ENCODE measurements at regions not wholly inside any gene's neighbourhood (a gene's known extent, or its start where the extent isn't known, plus 50 kb on each side); places are given as distances from the start of the nearest gene placed in this dataset.

- WGBS, 2 donors: 60 to 66% methylated on average over 1 of the region's 1 CpG
- H3K27ac ChIP-seq: no peak overlapping the region
- H3K4me3 ChIP-seq: no peak overlapping the region
- no peaks in the 10 kb centered on the region for H3K4me1 ChIP-seq
- DNase-seq (ENCODE audit: low spot score in 2 of 2): no peak
- peaks cover 0 to 11% (median 2%) of the 10 kb centered on the region in 4 donors for H3K9me3 ChIP-seq
- H3K27me3 ChIP-seq: no peaks in the 10 kb centered on the region
- TF ChIP-seq EP300 (IDR thresholded peaks at IDR 0.05) (no peak), CTCF (IDR thresholded peaks at IDR 0.05) (no peak), POLR2A (IDR thresholded peaks at IDR 0.05) (no peak)
- H3K36me3 ChIP-seq: no peaks in the 10 kb centered on the region
Observed at GRCh38 chr3:152695840-152696239, 139.1 kb upstream of the P2RY1 start.

GRCh38 chr3:152696962-152697361 is 138.0 kb upstream of the P2RY1 start:
- H3K4me3 ChIP-seq: no peak overlapping the region
- TF ChIP-seq EP300 (IDR thresholded peaks at IDR 0.05) (no peak), CTCF (IDR thresholded peaks at IDR 0.05) (no peak), POLR2A (IDR thresholded peaks at IDR 0.05) (no peak)
- H3K36me3 ChIP-seq: no peaks in the 10 kb centered on the region
- no peaks in the 10 kb centered on the region for H3K27me3 ChIP-seq
- H3K27ac ChIP-seq: no peak overlapping the region
- no peak for DNase-seq (ENCODE audit: low spot score in 2 of 2)
- no peaks in the 10 kb centered on the region for H3K4me1 ChIP-seq
- H3K9me3 ChIP-seq: peaks cover 0 to 5% (median 2%) of the 10 kb centered on the region in 4 donors

GRCh38 chr3:152703245-152703890 is 131.6 kb upstream of the P2RY1 start:
- H3K36me3 ChIP-seq: no peaks in the 10 kb centered on the region
- 64 to 74% methylated on average over 3 of the region's 3 CpGs for WGBS, 2 donors
- H3K27ac ChIP-seq: no peak overlapping the region
- H3K4me1 ChIP-seq: no peaks in the 10 kb centered on the region
- no peak for DNase-seq (ENCODE audit: low spot score in 2 of 2)
- no peaks in the 10 kb centered on the region for H3K9me3 ChIP-seq
- H3K27me3 ChIP-seq: no peaks in the 10 kb centered on the region
- H3K4me3 ChIP-seq: no peak overlapping the region
- TF ChIP-seq CTCF (IDR thresholded peaks at IDR 0.05): no peak
- TF ChIP-seq POLR2A (IDR thresholded peaks at IDR 0.05): no peak
- TF ChIP-seq EP300 (IDR thresholded peaks at IDR 0.05): no peak

GRCh38 chr3:152706991-152707713 is 127.8 kb upstream of the P2RY1 start:
- Histone ChIP-seq H3K27me3 (no peaks in the 10 kb centered on the region), H3K4me1 (no peaks in the 10 kb centered on the region), H3K9me3 (no peaks in the 10 kb centered on the region), H3K27ac (no peak overlapping the region), H3K36me3 (no peaks in the 10 kb centered on the region), H3K4me3 (no peak overlapping the region)
- TF ChIP-seq EP300 (IDR thresholded peaks at IDR 0.05): no peak
- TF ChIP-seq POLR2A (IDR thresholded peaks at IDR 0.05): no peak
- WGBS, 2 donors: 71 to 82% methylated on average over 4 of the region's 4 CpGs
- DNase-seq (ENCODE audit: low spot score in 2 of 2): no peak

GRCh38 chr3:152709659-152710058 is 125.3 kb upstream of the P2RY1 start:
- H3K9me3 ChIP-seq: no peaks in the 10 kb centered on the region
- no peak overlapping the region for H3K4me3 ChIP-seq
- H3K27me3 ChIP-seq: no peaks in the 10 kb centered on the region
- WGBS, 2 donors: 86 to 88% methylated on average over 3 of the region's 3 CpGs
- no peak for DNase-seq (ENCODE audit: low spot score in 2 of 2)
- H3K36me3 ChIP-seq: no peaks in the 10 kb centered on the region
- no peaks in the 10 kb centered on the region for H3K4me1 ChIP-seq
- H3K27ac ChIP-seq: no peak overlapping the region
- TF ChIP-seq POLR2A (IDR thresholded peaks at IDR 0.05): no peak
- TF ChIP-seq CTCF (IDR thresholded peaks at IDR 0.05): no peak
- TF ChIP-seq EP300 (IDR thresholded peaks at IDR 0.05): no peak
